NCI-H1436 (cell line): ENCODE measurements at regions not wholly inside any gene's neighbourhood (a gene's known extent, or its start where the extent isn't known, plus 50 kb on each side); places are given as distances from the start of the nearest gene placed in this dataset.
A peak's percentile ranks its signal among the peaks of the same experiment; 100 is the strongest.
"Not testable (repeated sequence)": the region's sequence is repeated elsewhere in the genome, so short reads cannot be mapped to it uniquely, and the experiment has no call there.

Source experiments
- DNase-seq: peaks from one replicate; lab custom pipeline; 2025; lab: John Stamatoyannopoulos, UW

GRCh38 chr1:165147799-165148198 lies 208.7 kb downstream of the LMX1A start:
- DNase-seq = no peak

GRCh38 chr1:165144757-165145397 lies 211.6 kb downstream of the LMX1A start:
- DNase-seq = peak; percentile 11

- no peak for DNase-seq
Observed at GRCh38 chr1:165143437-165144065, 213.0 kb downstream of the LMX1A start.

- no peak for DNase-seq
Observed at GRCh38 chr1:165138960-165139359, 217.6 kb downstream of the LMX1A start.

GRCh38 chr1:165137551-165138316 lies 218.8 kb downstream of the LMX1A start:
- DNase-seq = no peak

- no peak for DNase-seq
Observed at GRCh38 chr1:165134431-165134830, 222.1 kb downstream of the LMX1A start.

GRCh38 chr1:165129568-165130164 lies 226.8 kb downstream of the LMX1A start:
- peak; percentile 75 for DNase-seq

GRCh38 chr1:165124772-165125171 lies 231.7 kb downstream of the LMX1A start:
- DNase-seq = no peak

- no peak for DNase-seq
Observed at GRCh38 chr1:165119086-165119485, 237.4 kb downstream of the LMX1A start.

GRCh38 chr1:165117482-165117881 lies 239.0 kb downstream of the LMX1A start:
- no peak for DNase-seq

- DNase-seq = no peak
Observed at GRCh38 chr1:165116732-165117131, 239.8 kb downstream of the LMX1A start.

GRCh38 chr1:165116171-165116570 lies 240.3 kb downstream of the LMX1A start:
- DNase-seq = no peak

- DNase-seq = no peak
Observed at GRCh38 chr1:165114889-165115285, 241.6 kb downstream of the LMX1A start.

- peak; percentile 26 for DNase-seq
Observed at GRCh38 chr1:165114022-165114888, 242.3 kb downstream of the LMX1A start.

GRCh38 chr1:165112260-165112659 lies 244.3 kb downstream of the LMX1A start:
- DNase-seq = no peak

- peak; percentile 15 for DNase-seq
Observed at GRCh38 chr1:165109013-165109412, 247.5 kb downstream of the LMX1A start.

- DNase-seq = not testable (repeated sequence)
Observed at GRCh38 chr1:165092542-165093162, 263.9 kb downstream of the LMX1A start.

GRCh38 chr1:165080253-165080896 lies 276.1 kb downstream of the LMX1A start:
- no peak for DNase-seq

- DNase-seq = no peak
Observed at GRCh38 chr1:165078391-165078790, 278.1 kb downstream of the LMX1A start.

- peak; percentile 41 for DNase-seq
Observed at GRCh38 chr1:165075725-165076370, 280.7 kb downstream of the LMX1A start.
